Stimulated activated naive CD4-positive, alpha-beta T cell treated with Interleukin-2 at 50 U/mL for 16 hours (primary cell): ENCODE measurements at regions not wholly inside any gene's neighbourhood (a gene's known extent, or its start where the extent isn't known, plus 50 kb on each side); places are given as distances from the start of the nearest gene placed in this dataset.

Source experiments
- DNase-seq: peaks from one replicate; lab custom pipeline; 2025; lab: John Stamatoyannopoulos, UW

GRCh38 chr7:69129951-69130350 lies 468.3 kb upstream of the AUTS2 start:
- no peak for DNase-seq

- no peak for DNase-seq
Measured at GRCh38 chr7:69130396-69130795, 467.9 kb upstream of the AUTS2 start.

- no peak for DNase-seq
Measured at GRCh38 chr7:69134316-69134715, 464.0 kb upstream of the AUTS2 start.

- DNase-seq: no peak
Measured at GRCh38 chr7:69147631-69148030, 450.6 kb upstream of the AUTS2 start.

GRCh38 chr7:69149804-69150782 lies 448.2 kb upstream of the AUTS2 start:
- DNase-seq: no peak

GRCh38 chr7:69162326-69162725 lies 435.9 kb upstream of the AUTS2 start:
- DNase-seq: no peak

- DNase-seq: no peak
Measured at GRCh38 chr7:69162931-69163670, 435.2 kb upstream of the AUTS2 start.

- no peak for DNase-seq
Measured at GRCh38 chr7:69166979-69167516, 431.2 kb upstream of the AUTS2 start.

- no peak for DNase-seq
Measured at GRCh38 chr7:69169386-69169785, 428.9 kb upstream of the AUTS2 start.

- DNase-seq: no peak
Measured at GRCh38 chr7:69172357-69173077, 425.8 kb upstream of the AUTS2 start.

- DNase-seq: no peak
Measured at GRCh38 chr7:69173341-69173740, 424.9 kb upstream of the AUTS2 start.

GRCh38 chr7:69173846-69174245 lies 424.4 kb upstream of the AUTS2 start:
- DNase-seq: no peak

GRCh38 chr7:69176841-69177240 lies 421.4 kb upstream of the AUTS2 start:
- no peak for DNase-seq

- no peak for DNase-seq
Measured at GRCh38 chr7:69177461-69177861, 420.8 kb upstream of the AUTS2 start.

GRCh38 chr7:69177941-69178494 lies 420.3 kb upstream of the AUTS2 start:
- DNase-seq: no peak

- no peak for DNase-seq
Measured at GRCh38 chr7:69180662-69181061, 417.6 kb upstream of the AUTS2 start.

- no peak for DNase-seq
Measured at GRCh38 chr7:69182596-69183467, 415.4 kb upstream of the AUTS2 start.

- no peak for DNase-seq
Measured at GRCh38 chr7:69184339-69184738, 413.9 kb upstream of the AUTS2 start.

GRCh38 chr7:69185170-69185569 lies 413.1 kb upstream of the AUTS2 start:
- DNase-seq: no peak

- DNase-seq: no peak
Measured at GRCh38 chr7:69186974-69187373, 411.3 kb upstream of the AUTS2 start.

- no peak for DNase-seq
Measured at GRCh38 chr7:69187824-69188333, 410.4 kb upstream of the AUTS2 start.
